Neutrophil (primary cell): ENCODE measurements at regions not wholly inside any gene's neighbourhood (a gene's known extent, or its start where the extent isn't known, plus 50 kb on each side); places are given as distances from the start of the nearest gene placed in this dataset.

ENCODE experiments used
- H3K27ac ChIP-seq: fragments of 200-600 bp; sonication (generic); 2 replicates; pipeline ENCODE4 v1.5.1; 2016; ENCODE audit warnings: mild to moderate bottlenecking, moderate library complexity
- H3K27me3 ChIP-seq: fragments of 200-600 bp; sonication (generic); 2 replicates; pipeline ENCODE4 v1.6.0; 2016; ENCODE audit warnings: mild to moderate bottlenecking
- H3K36me3 ChIP-seq: fragments of 200-600 bp; sonication (generic); 2 replicates; pipeline ENCODE4 v1.5.1; 2017
- H3K4me1 ChIP-seq, 2 experiments: fragments of 200-600 bp in 1 of 2; sonication (generic) in 1 of 2; 1 replicate in 1 of 2; 2 replicates in 1 of 2; pipeline versions ENCODE4 v1.5.1 to v1.6.1; 2013 to 2016; ENCODE audit warnings: low read depth in 1 of 2, low read length in 1 of 2, mild to moderate bottlenecking in 1 of 2, moderate library complexity in 1 of 2; ENCODE audit not compliant: control insufficient read depth in 1 of 2, insufficient read depth in 1 of 2
- H3K4me3 ChIP-seq, 2 experiments: fragments of 200-600 bp in 1 of 2; sonication (generic) in 1 of 2; 1 replicate in 1 of 2; 2 replicates in 1 of 2; pipeline ENCODE4 v1.5.1; 2013 to 2016; ENCODE audit warnings: low read depth in 1 of 2, low read length in 1 of 2, mild to moderate bottlenecking in 1 of 2, moderate library complexity in 1 of 2
- H3K9me3 ChIP-seq: fragments of 200-600 bp; sonication (generic); 2 replicates; pipeline ENCODE4 v1.5.1; 2016
- TF ChIP-seq, protein P1 (sequence below): fragments of 200-600 bp; sonication (generic); IDR thresholded peaks from 2 replicates; pipeline ENCODE4 v1.5.1; 2016; ENCODE audit warnings: antibody characterized with exemption

GRCh38 chr6:9335431-9335830, 900.1 kb upstream of the SLC35B3 start:
- Histone ChIP-seq H3K27me3 (no peaks in the 10 kb centered on the region), H3K4me1 (no peaks in the 10 kb centered on the region), H3K27ac (no peak overlapping the region), H3K4me3 (no peak overlapping the region), H3K36me3 (no peaks in the 10 kb centered on the region), H3K9me3 (no peaks in the 10 kb centered on the region)
- TF ChIP-seq, protein P1, sequence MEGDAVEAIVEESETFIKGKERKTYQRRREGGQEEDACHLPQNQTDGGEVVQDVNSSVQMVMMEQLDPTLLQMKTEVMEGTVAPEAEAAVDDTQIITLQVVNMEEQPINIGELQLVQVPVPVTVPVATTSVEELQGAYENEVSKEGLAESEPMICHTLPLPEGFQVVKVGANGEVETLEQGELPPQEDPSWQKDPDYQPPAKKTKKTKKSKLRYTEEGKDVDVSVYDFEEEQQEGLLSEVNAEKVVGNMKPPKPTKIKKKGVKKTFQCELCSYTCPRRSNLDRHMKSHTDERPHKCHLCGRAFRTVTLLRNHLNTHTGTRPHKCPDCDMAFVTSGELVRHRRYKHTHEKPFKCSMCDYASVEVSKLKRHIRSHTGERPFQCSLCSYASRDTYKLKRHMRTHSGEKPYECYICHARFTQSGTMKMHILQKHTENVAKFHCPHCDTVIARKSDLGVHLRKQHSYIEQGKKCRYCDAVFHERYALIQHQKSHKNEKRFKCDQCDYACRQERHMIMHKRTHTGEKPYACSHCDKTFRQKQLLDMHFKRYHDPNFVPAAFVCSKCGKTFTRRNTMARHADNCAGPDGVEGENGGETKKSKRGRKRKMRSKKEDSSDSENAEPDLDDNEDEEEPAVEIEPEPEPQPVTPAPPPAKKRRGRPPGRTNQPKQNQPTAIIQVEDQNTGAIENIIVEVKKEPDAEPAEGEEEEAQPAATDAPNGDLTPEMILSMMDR, result no peak

DNA sequence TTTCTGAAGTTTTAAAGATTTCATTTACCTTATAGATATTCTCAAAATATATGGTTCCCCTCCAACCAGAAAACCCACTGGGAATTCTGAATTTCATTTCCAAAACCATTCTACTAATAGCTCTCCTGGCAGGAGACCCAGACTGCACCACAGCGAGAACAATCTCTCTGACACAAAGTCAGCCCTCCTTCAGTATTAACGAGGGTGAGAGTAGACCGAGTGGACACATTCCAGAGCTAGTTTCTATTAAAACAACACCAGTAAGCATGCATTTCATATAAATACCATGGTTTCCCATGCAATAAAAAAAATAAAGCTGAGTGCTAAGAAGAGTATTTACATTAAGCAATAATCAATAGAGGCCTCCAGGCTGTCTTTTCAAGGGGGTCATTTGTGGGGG, 899.6 kb upstream of the SLC35B3 start:
- TF ChIP-seq, protein P1, result no peak
- Histone ChIP-seq H3K27me3 (no peaks in the 10 kb centered on the region), H3K4me3 (no peak overlapping the region), H3K4me1 (no peaks in the 10 kb centered on the region), H3K36me3 (no peaks in the 10 kb centered on the region), H3K9me3 (no peaks in the 10 kb centered on the region), H3K27ac (no peak overlapping the region)

DNA sequence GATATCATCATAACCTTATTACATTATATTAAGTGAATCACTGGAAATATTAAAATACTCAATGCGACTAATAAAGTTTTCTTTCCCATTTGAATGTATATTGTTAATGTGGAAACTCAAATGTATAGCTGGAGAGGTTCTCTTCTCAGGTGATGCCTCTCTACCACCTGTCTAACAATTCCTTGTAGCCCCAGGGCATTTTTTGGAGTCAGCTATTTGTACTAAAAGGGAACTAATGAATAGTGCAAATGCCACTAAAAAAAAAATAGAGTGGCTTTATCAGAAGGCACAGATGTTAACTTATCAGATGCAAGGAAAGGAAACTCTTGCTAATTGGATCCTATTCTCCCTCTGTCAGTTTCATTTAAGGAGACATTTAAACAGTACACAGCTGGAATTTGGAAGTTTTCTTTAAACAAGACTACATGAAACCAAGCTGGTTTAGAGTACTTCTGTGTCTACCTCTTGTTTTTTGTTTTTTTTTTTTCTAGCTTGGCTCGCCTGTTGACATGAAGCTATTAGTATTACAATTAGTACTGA, 897.0 kb upstream of the SLC35B3 start:
- TF ChIP-seq, protein P1, result no peak
- Histone ChIP-seq H3K27me3 (no peaks in the 10 kb centered on the region), H3K4me1 (no peaks in the 10 kb centered on the region), H3K4me3 (no peak overlapping the region), H3K36me3 (no peaks in the 10 kb centered on the region), H3K27ac (no peak overlapping the region), H3K9me3 (no peaks in the 10 kb centered on the region)

GRCh38 chr6:9316831-9317230, 881.5 kb upstream of the SLC35B3 start:
- Histone ChIP-seq H3K27ac (no peak overlapping the region), H3K36me3 (no peaks in the 10 kb centered on the region), H3K4me1 (no peaks in the 10 kb centered on the region), H3K4me3 (no peak overlapping the region), H3K9me3 (no peaks in the 10 kb centered on the region), H3K27me3 (no peaks in the 10 kb centered on the region)
- TF ChIP-seq, protein P1, result no peak

DNA sequence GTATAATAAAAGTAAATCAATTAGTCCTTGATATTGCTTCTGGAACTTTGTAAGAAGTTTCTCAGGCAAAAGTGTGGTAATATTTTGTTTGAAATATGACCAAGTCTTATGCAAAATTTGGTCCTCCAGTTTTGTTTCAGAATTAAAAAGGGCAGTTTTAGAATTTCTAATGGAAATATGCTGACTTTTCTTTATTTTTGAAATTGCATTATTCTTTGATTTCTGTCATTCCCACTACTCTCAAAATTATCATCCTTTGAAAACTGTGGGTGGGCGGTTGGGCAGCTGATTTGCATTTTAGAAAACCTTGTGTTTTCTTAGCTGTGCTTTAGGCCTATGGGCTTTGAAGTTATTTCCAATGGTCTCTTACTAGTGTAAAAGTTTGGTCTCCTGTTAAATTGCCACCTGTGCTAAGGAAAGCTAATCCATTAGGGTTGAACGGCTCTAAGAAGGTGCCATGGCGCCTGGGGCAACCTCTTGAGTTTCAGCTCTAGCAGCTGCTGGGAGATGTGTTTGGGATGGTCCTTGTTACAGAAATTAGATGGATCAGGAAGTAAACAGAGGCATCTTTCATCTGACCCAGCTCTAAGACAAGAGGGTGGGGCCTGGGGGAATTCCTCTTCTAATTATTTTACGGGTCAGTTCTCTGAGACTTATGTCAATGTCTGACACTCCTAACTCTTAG, 880.8 kb upstream of the SLC35B3 start:
- Histone ChIP-seq H3K27me3 (no peaks in the 10 kb centered on the region), H3K27ac (no peak overlapping the region), H3K36me3 (no peaks in the 10 kb centered on the region), H3K4me1 (no peaks in the 10 kb centered on the region), H3K4me3 (no peak overlapping the region), H3K9me3 (no peaks in the 10 kb centered on the region)
- TF ChIP-seq, protein P1, result no peak
